22Rv1 (cell line): ENCODE measurements at regions not wholly inside any gene's neighbourhood (a gene's known extent, or its start where the extent isn't known, plus 50 kb on each side); places are given as distances from the start of the nearest gene placed in this dataset.

Source experiments
- ZFX ChIP-seq: fragments of 450-650 bp; IDR thresholded peaks from 2 replicates; pipeline ENCODE4 v1.6.1; 2017; ENCODE audit warnings: antibody characterized with exemption, borderline replicate concordance
- TF ChIP-seq, protein P1 (sequence below): fragments of 450-650 bp; IDR thresholded peaks from 2 replicates; pipeline ENCODE4 v1.5.1; 2017; ENCODE audit warnings: mild to moderate bottlenecking

DNA sequence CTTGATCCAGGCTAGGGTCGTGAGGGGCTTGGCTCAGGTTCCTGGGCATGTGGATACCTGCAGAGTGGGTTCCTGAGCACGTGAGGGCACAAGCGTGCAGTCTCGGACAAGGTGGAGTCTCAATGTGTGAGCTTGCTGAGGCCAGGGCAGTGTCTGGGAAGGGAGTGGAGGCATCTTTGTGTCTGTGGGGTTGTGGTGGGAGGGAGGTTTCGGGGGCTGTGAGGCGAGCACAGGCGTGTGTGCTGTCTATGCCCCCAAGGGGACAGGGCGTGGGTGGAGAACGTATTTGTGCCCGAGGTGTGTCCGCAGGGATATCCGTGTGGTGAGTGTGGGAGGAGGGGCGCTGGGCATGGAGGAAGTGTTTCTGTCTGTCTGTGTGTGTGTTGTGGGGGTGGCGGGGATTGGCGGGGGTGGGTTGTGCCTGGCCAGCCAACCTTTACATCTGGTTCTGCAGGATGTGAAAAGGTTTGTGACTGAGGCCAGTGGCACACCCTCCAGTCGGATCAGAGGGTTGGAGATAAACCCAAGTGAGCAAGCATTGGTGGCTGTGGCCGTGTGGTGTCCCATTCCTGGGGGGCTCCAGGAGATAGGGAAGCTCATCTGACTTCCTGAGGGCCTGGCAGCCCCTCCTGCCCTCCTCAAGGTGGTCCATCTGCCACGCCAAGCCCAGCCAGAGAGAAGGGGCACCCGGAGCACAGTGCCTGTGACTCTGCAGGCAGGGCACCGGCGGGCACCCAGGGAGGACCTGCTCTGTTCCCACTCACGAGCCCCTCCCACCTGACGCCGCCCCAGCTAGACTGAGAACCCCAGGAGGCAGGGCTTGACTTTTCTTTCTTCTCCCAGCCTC is 57.1 kb downstream of the ZFP36L2 start:
- TF ChIP-seq, protein P1, sequence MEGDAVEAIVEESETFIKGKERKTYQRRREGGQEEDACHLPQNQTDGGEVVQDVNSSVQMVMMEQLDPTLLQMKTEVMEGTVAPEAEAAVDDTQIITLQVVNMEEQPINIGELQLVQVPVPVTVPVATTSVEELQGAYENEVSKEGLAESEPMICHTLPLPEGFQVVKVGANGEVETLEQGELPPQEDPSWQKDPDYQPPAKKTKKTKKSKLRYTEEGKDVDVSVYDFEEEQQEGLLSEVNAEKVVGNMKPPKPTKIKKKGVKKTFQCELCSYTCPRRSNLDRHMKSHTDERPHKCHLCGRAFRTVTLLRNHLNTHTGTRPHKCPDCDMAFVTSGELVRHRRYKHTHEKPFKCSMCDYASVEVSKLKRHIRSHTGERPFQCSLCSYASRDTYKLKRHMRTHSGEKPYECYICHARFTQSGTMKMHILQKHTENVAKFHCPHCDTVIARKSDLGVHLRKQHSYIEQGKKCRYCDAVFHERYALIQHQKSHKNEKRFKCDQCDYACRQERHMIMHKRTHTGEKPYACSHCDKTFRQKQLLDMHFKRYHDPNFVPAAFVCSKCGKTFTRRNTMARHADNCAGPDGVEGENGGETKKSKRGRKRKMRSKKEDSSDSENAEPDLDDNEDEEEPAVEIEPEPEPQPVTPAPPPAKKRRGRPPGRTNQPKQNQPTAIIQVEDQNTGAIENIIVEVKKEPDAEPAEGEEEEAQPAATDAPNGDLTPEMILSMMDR = no peak
- no peak for TF ChIP-seq ZFX
